HL-60 (cell line): ENCODE measurements at regions not wholly inside any gene's neighbourhood (a gene's known extent, or its start where the extent isn't known, plus 50 kb on each side); places are given as distances from the start of the nearest gene placed in this dataset.

Source experiments
- DNase-seq, 2 experiments: peaks; one replicate each; pipeline ENCODE4 v3.0.0-alpha.2; 2010 to 2020; ENCODE audit warnings: low read depth in 1 of 2, low spot score in 1 of 2
- H3K27ac ChIP-seq: fragments of 250-450 bp; sonication (Bioruptor Pico); replicated peaks from 2 replicates; pipeline ENCODE4 v1.5.1; 2020; ENCODE audit warnings: mild to moderate bottlenecking, moderate library complexity
- H3K27me3 ChIP-seq: fragments of 250-450 bp; sonication (Bioruptor Pico); 2 replicates; pipeline ENCODE4 v1.5.1; 2021; ENCODE audit warnings: mild to moderate bottlenecking, moderate library complexity; ENCODE audit not compliant: insufficient read depth, poor library complexity, severe bottlenecking
- H3K4me3 ChIP-seq: replicated peaks from 2 replicates; pipeline ENCODE4 v1.5.1; 2011; ENCODE audit warnings: mild to moderate bottlenecking, control low read depth, low read length; ENCODE audit not compliant: insufficient read depth
- CTCF ChIP-seq: IDR thresholded peaks from one replicate; pipeline ENCODE4 v1.5.1; 2011; ENCODE audit warnings: low read length, control low read depth, inconsistent platforms; ENCODE audit not compliant: insufficient read depth
- GABPA ChIP-seq: IDR thresholded peaks from 2 replicates; pipeline ENCODE4 v1.6.1; 2012; ENCODE audit warnings: low read depth
- POLR2AphosphoS5 ChIP-seq: IDR thresholded peaks from 2 replicates; pipeline ENCODE4 v1.6.1; 2012; ENCODE audit warnings: low read depth
- REST ChIP-seq: IDR thresholded peaks from 2 replicates; pipeline ENCODE4 v1.6.1; 2012; ENCODE audit warnings: low read depth; ENCODE audit not compliant: insufficient replicate concordance
- SPI1 ChIP-seq: IDR thresholded peaks from 2 replicates; pipeline ENCODE4 v1.6.1; 2012; ENCODE audit warnings: low read depth, mild to moderate bottlenecking, borderline replicate concordance

GRCh38 chr1:112056354-112056753 lies 66.9 kb upstream of the KCND3 start:
- DNase-seq: no peak
- H3K27me3 ChIP-seq: peaks cover 6% of the 10 kb centered on the region
- TF ChIP-seq POLR2AphosphoS5: no peak
- TF ChIP-seq SPI1: no peak
- no peak for TF ChIP-seq REST
- no peak for TF ChIP-seq CTCF
- no peak for TF ChIP-seq GABPA
- no peak overlapping the region for H3K27ac ChIP-seq
- no peak overlapping the region for H3K4me3 ChIP-seq

- no peak overlapping the region for H3K4me3 ChIP-seq
- TF ChIP-seq POLR2AphosphoS5 (no peak), REST (no peak), CTCF (no peak), GABPA (no peak), SPI1 (no peak)
- no peak for DNase-seq
- peaks cover 3% of the 10 kb centered on the region for H3K27me3 ChIP-seq
- H3K27ac ChIP-seq: no peak overlapping the region
Measured at GRCh38 chr1:112057736-112058135, 68.3 kb upstream of the KCND3 start.

GRCh38 chr1:112058815-112059450 lies 69.5 kb upstream of the KCND3 start:
- Histone ChIP-seq H3K27ac (no peak overlapping the region), H3K27me3 (peaks cover 3% of the 10 kb centered on the region), H3K4me3 (no peak overlapping the region)
- TF ChIP-seq REST: no peak
- TF ChIP-seq GABPA: no peak
- TF ChIP-seq CTCF: no peak
- no peak for TF ChIP-seq SPI1
- TF ChIP-seq POLR2AphosphoS5: no peak
- DNase-seq: no peak
